IMR-90 (cell line): ENCODE measurements at regions not wholly inside any gene's neighbourhood (a gene's known extent, or its start where the extent isn't known, plus 50 kb on each side); places are given as distances from the start of the nearest gene placed in this dataset.

Source experiments
- CEBPB ChIP-seq: IDR thresholded peaks from 2 replicates; pipeline ENCODE4 v1.6.1; 2012; ENCODE audit warnings: low read depth, low read length, improper control_type of control experiment
- CTCF ChIP-seq: conservative IDR thresholded peaks from 2 replicates; pipeline ENCODE4 v1.5.1; 2012; ENCODE audit warnings: mild to moderate bottlenecking, low read depth, low read length, improper control_type of control experiment
- FOS ChIP-seq: fragments of 150-350 bp; IDR thresholded peaks from 2 replicates; pipeline ENCODE4 v1.6.1; 2016; ENCODE audit warnings: low read depth, low read length
- MXI1 ChIP-seq: IDR thresholded peaks from 2 replicates; pipeline ENCODE4 v1.6.1; 2012; ENCODE audit warnings: low read depth, mild to moderate bottlenecking, low read length, moderate library complexity, borderline replicate concordance
- POLR2A ChIP-seq: IDR thresholded peaks from 2 replicates; pipeline ENCODE4 v1.6.1; 2012; ENCODE audit warnings: mild to moderate bottlenecking, low read depth, low read length
- RCOR1 ChIP-seq: IDR thresholded peaks from 2 replicates; pipeline ENCODE4 v1.6.1; 2012; ENCODE audit warnings: mild to moderate bottlenecking, low read length, improper control_type of control experiment; ENCODE audit not compliant: insufficient replicate concordance
- RFX5 ChIP-seq: IDR thresholded peaks from 2 replicates; pipeline ENCODE4 v1.8.0; 2012; ENCODE audit warnings: low read depth, mild to moderate bottlenecking, low read length, moderate library complexity

- TF ChIP-seq CTCF (no peak), POLR2A (no peak), RFX5 (no peak), MXI1 (no peak), RCOR1 (no peak), FOS (no peak), CEBPB (no peak)
Observed at GRCh38 chr6:76134651-76135050, 62.2 kb upstream of the IMPG1 start.
